Caco-2 (cell line): ENCODE measurements at regions not wholly inside any gene's neighbourhood (a gene's known extent, or its start where the extent isn't known, plus 50 kb on each side); places are given as distances from the start of the nearest gene placed in this dataset.

Experiments used
- BruUV-seq: library from RNA; stranded (reverse); fragments of 400-500 nt; replicated peaks from 2 replicates; lab custom pipeline; 2021; lab: Mats Ljungman, UMichigan
- CTCF ChIA-PET: fragments of 300-600 bp; sonication (Branson Sonifier 250); formaldehyde crosslinking; loops from one replicate; lab custom pipeline; 2022; ENCODE audit warnings: antibody characterized with exemption; lab: Charles Lee
- POLR2A ChIA-PET: fragments of 300-600 bp; sonication (Branson Sonifier 250); formaldehyde crosslinking; loops from one replicate; lab custom pipeline; 2022; ENCODE audit warnings: antibody characterized with exemption; lab: Charles Lee
- DNase-seq, 2 experiments: peaks; one replicate each; pipeline versions ENCODE4 v3.0.0 to v3.0.0-alpha.2; 2020 to 2022
- H3K27me3 ChIP-seq: replicated peaks from 2 replicates; pipeline ENCODE4 v1.6.0; 2011; ENCODE audit warnings: low read length; ENCODE audit not compliant: control insufficient read depth, insufficient read depth
- H3K36me3 ChIP-seq: 2 replicates; pipeline ENCODE4 v1.5.1; 2011; ENCODE audit warnings: low read length; ENCODE audit not compliant: control insufficient read depth, insufficient read depth
- H3K4me1 ChIP-seq: fragments of 250-450 bp; sonication (Bioruptor Pico); 2 replicates; pipeline ENCODE4 v1.5.1; 2020; ENCODE audit warnings: mild to moderate bottlenecking
- H3K4me3 ChIP-seq: 2 replicates; pipeline ENCODE4 v1.5.1; 2011; ENCODE audit warnings: low read depth, mild to moderate bottlenecking, control low read depth, low read length
- H3K9me3 ChIP-seq: fragments of 250-450 bp; sonication (Bioruptor Pico); 2 replicates; pipeline ENCODE4 v1.5.1; 2020; ENCODE audit warnings: mild to moderate bottlenecking, moderate library complexity
- H3K27ac Mint-ChIP-seq: one replicate; pipeline ENCODE4 v1.8.0; 2022; ENCODE audit warnings: mixed read lengths; ENCODE audit not compliant: unreplicated experiment
- H3K27me3 Mint-ChIP-seq: one replicate; pipeline ENCODE4 v1.8.0; 2022; ENCODE audit warnings: mixed read lengths; ENCODE audit not compliant: insufficient read depth, unreplicated experiment
- H3K36me3 Mint-ChIP-seq: one replicate; pipeline ENCODE4 v1.8.0; 2022; ENCODE audit warnings: mild to moderate bottlenecking, mixed read lengths; ENCODE audit not compliant: insufficient read depth, unreplicated experiment
- H3K4me1 Mint-ChIP-seq: one replicate; pipeline ENCODE4 v1.8.0; 2022; ENCODE audit warnings: low read depth, mixed read lengths; ENCODE audit not compliant: unreplicated experiment
- H3K4me3 Mint-ChIP-seq: one replicate; pipeline ENCODE4 v1.8.0; 2022; ENCODE audit warnings: mild to moderate bottlenecking, moderate library complexity, mixed read lengths; ENCODE audit not compliant: unreplicated experiment
- H3K9me3 Mint-ChIP-seq: one replicate; pipeline ENCODE4 v1.8.0; 2022; ENCODE audit warnings: mixed read lengths; ENCODE audit not compliant: unreplicated experiment
- intact Hi-C: fragments of 100-400 bp; cut with micrococcal nuclease; formaldehyde crosslinking; loops from one replicate; pipeline ENCODE4 v1.10.0; 2022; ENCODE audit not compliant: unreplicated experiment
- TF ChIP-seq, protein P1 (sequence below), 2 experiments: fragments of 200-600 bp in 1 of 2; IDR thresholded peaks; 1 replicate in 1 of 2; 2 replicates in 1 of 2; pipeline versions ENCODE4 v1.5.1 to v1.8.0; 2011 to 2022; ENCODE audit warnings: antibody characterized with exemption in 1 of 2, control low read depth in 1 of 2, inconsistent platforms in 1 of 2, low read depth in 1 of 2, low read length in 1 of 2, mild to moderate bottlenecking in 1 of 2, moderate library complexity in 1 of 2; ENCODE audit not compliant: insufficient read depth in 1 of 2, severe bottlenecking in 1 of 2, unreplicated experiment in 1 of 2

DNA sequence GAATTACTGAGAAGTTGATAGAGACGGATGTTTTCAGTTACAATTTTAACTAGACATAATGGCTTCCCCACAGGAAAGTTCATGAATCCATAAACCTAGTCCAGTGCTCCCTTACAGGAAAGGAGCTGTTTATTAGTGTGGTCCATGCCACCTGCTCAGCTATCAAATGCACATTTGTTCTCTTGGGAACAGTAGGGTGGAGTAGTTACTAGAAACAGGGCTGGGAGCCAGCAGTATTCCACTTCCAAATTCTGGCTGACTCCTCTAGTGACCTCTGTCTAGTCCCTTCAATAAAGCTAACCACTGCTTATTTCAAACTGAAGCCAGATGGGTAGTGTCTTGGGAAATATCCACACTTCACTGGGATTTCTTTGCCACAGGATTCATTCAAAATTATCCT lies 88.4 kb upstream of the TLL1 start:
- BruUV-seq, result no TSS peak
- Histone ChIP-seq H3K4me3 (no peak overlapping the region), H3K27me3 (no peaks in the 10 kb centered on the region), H3K36me3 (no peaks in the 10 kb centered on the region), H3K4me1 (no peaks in the 10 kb centered on the region), H3K9me3 (no peaks in the 10 kb centered on the region)
- Mint-ChIP-seq H3K4me3 (no peak overlapping the region), H3K27ac (no peak overlapping the region), H3K9me3 (no peaks in the 10 kb centered on the region), H3K36me3 (no peaks in the 10 kb centered on the region), H3K27me3 (no peaks in the 10 kb centered on the region), H3K4me1 (no peaks in the 10 kb centered on the region)
- POLR2A ChIA-PET, result no interaction called here
- TF ChIP-seq, protein P1, sequence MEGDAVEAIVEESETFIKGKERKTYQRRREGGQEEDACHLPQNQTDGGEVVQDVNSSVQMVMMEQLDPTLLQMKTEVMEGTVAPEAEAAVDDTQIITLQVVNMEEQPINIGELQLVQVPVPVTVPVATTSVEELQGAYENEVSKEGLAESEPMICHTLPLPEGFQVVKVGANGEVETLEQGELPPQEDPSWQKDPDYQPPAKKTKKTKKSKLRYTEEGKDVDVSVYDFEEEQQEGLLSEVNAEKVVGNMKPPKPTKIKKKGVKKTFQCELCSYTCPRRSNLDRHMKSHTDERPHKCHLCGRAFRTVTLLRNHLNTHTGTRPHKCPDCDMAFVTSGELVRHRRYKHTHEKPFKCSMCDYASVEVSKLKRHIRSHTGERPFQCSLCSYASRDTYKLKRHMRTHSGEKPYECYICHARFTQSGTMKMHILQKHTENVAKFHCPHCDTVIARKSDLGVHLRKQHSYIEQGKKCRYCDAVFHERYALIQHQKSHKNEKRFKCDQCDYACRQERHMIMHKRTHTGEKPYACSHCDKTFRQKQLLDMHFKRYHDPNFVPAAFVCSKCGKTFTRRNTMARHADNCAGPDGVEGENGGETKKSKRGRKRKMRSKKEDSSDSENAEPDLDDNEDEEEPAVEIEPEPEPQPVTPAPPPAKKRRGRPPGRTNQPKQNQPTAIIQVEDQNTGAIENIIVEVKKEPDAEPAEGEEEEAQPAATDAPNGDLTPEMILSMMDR (IDR thresholded peaks at IDR 0.05; ENCODE audit: insufficient read depth in 1 of 2, low read depth in 1 of 2, low read length in 1 of 2, severe bottlenecking in 1 of 2, unreplicated experiment in 1 of 2), result no peak
- DNase-seq, result no peak
- intact Hi-C loops, result no loop called here
- CTCF ChIA-PET, result no interaction called here

DNA sequence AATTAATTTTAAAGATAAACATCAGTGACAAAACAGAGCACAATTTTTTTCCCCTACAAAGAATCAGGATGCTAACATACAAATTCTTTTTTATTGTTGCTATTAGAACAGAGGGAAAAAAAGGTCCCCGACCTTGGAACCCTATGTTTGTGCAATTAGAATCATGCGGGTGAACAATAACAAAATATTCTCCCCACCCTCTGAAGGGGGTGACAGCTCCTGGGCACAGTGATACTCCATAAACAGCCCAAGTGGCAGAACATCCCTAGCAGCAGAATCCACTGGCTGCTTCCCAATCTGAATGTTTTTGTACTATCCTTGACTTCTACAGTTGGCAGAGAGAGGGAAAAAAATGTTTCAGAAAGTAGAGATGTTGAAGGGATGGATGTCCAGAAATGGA lies 87.7 kb upstream of the TLL1 start:
- no peaks in the 10 kb centered on the region for H3K36me3 ChIP-seq
- POLR2A ChIA-PET, result no interaction called here
- Mint-ChIP-seq H3K27me3 (no peaks in the 10 kb centered on the region), H3K36me3 (no peaks in the 10 kb centered on the region), H3K9me3 (no peaks in the 10 kb centered on the region), H3K27ac (no peak overlapping the region), H3K4me3 (no peak overlapping the region), H3K4me1 (no peaks in the 10 kb centered on the region)
- H3K4me3 ChIP-seq, result no peak overlapping the region
- no TSS peak for BruUV-seq
- no peaks in the 10 kb centered on the region for H3K27me3 ChIP-seq
- intact Hi-C loops, result no loop called here
- no peaks in the 10 kb centered on the region for H3K9me3 ChIP-seq
- no peak for DNase-seq
- H3K4me1 ChIP-seq, result no peaks in the 10 kb centered on the region
- TF ChIP-seq, protein P1 (IDR thresholded peaks at IDR 0.05; ENCODE audit: insufficient read depth in 1 of 2, low read depth in 1 of 2, low read length in 1 of 2, severe bottlenecking in 1 of 2, unreplicated experiment in 1 of 2), result no peak
- CTCF ChIA-PET, result no interaction called here

DNA sequence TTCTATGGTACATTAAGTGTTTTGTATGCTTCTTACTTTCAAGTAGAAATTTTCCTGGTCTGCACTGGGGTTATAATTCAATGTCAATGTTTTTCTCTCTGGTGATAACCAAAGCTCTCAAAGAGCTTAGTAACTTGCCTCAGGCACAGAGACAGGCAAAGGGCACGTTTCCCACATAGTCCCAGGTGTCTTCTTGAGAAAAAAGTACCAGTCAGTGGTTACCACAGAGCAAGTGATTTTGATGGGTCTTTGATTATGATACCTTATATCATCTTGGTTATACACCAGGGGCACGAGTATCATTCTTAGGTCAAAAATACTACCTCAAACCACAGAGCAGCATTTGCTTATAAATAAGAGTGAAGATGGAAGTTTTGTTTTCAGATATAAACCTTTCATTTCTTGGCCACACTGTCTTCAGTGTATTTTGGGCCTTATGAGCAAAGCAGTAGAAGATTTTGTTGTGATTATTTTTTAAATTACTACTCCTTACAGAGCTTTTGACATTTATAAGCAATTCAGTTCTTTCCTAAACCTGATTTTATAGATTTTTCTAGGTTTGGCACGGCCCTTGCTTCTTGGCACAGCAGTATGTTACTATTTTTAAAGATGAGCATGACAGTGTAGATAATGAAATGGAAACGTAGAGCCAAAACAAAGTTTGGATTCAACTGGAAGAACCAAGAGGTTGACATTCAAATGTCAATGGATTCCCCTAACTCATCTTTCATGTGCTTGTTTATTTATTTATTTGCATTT lies 85.3 kb upstream of the TLL1 start:
- DNase-seq, result no peak
- H3K4me1 ChIP-seq, result no peaks in the 10 kb centered on the region
- Mint-ChIP-seq H3K4me3 (no peak overlapping the region), H3K27me3 (no peaks in the 10 kb centered on the region), H3K4me1 (no peaks in the 10 kb centered on the region), H3K27ac (no peak overlapping the region), H3K36me3 (no peaks in the 10 kb centered on the region), H3K9me3 (no peaks in the 10 kb centered on the region)
- BruUV-seq, result no TSS peak
- H3K9me3 ChIP-seq, result no peaks in the 10 kb centered on the region
- TF ChIP-seq, protein P1 (IDR thresholded peaks at IDR 0.05; ENCODE audit: insufficient read depth in 1 of 2, low read depth in 1 of 2, low read length in 1 of 2, severe bottlenecking in 1 of 2, unreplicated experiment in 1 of 2), result no peak
- H3K36me3 ChIP-seq, result no peaks in the 10 kb centered on the region
- ChIA-PET POLR2A (no interaction called here), CTCF (no interaction called here)
- intact Hi-C loops, result no loop called here
- no peak overlapping the region for H3K4me3 ChIP-seq
- H3K27me3 ChIP-seq, result no peaks in the 10 kb centered on the region
